ENCODE measurements at regions not wholly inside any gene's neighbourhood (a gene's known extent, or its start where the extent isn't known, plus 50 kb on each side); places are given as distances from the start of the nearest gene placed in this dataset.

- no peak for TF ChIP-seq ZBTB39 (CRISPR knock-in tag; IDR thresholded peaks at IDR 0.05)
Observed at GRCh38 chr10:28449382-28449781, 83.5 kb upstream of the WAC start (continued).

- intact Hi-C loops (cut with micrococcal nuclease; ENCODE audit: unreplicated experiment) = no loop called here
- Histone ChIP-seq H3K27me3 (ENCODE audit: control insufficient read depth in 1 of 2, insufficient read depth in 2 of 2, low read length in 2 of 2) (no peaks in the 10 kb centered on the region; a peak in 2 of 5 replicates), H3K9ac (ENCODE audit: insufficient read depth, low read depth, low read length) (no peak overlapping the region), H3K27ac (ENCODE audit: extremely low read length, insufficient read depth, low read length) (no peak overlapping the region), H3K9me3 (ENCODE audit: low read length) (no peaks in the 10 kb centered on the region), H4K20me1 (ENCODE audit: insufficient read depth, low read length) (no peaks in the 10 kb centered on the region), H3K36me3 (replicated peaks in 1 of 2; ENCODE audit: control insufficient read depth in 1 of 2, insufficient read depth in 2 of 2, low read length in 2 of 2) (no peaks in the 10 kb centered on the region), H3K4me2 (ENCODE audit: low read depth, low read length) (no peak overlapping the region), H3K4me1 (ENCODE audit: insufficient read depth, low read length) (peaks cover 12% of the 10 kb centered on the region), H3K79me2 (ENCODE audit: insufficient read depth, low read length) (no peaks in the 10 kb centered on the region), H3K4me3 (replicated peaks in 1 of 3; ENCODE audit: insufficient read depth in 1 of 3, low read depth in 2 of 3, low read length in 3 of 3) (no peak overlapping the region), H2AFZ (ENCODE audit: low read length) (no peak overlapping the region)
- in situ Hi-C loops (cut with HindIII; ENCODE audit: extremely low pct_ligation_motif_present, low pct_unique_long_range_greater_than_20kb) = no loop called here
- WGBS (ENCODE audit: low lambda C conversion rate) = 0% methylated on average over 1 of the region's 1 CpG
- no peak for TF ChIP-seq ZNF883 (CRISPR knock-in tag; IDR thresholded peaks at IDR 0.05; ENCODE audit: not compliant biosample characterization)
- no peak for TF ChIP-seq HES4 (CRISPR knock-in tag; IDR thresholded peaks at IDR 0.05; ENCODE audit: borderline replicate concordance)
- TF ChIP-seq KAT8 (CRISPR knock-in tag; IDR thresholded peaks at IDR 0.05) = no peak
- no peak for TF ChIP-seq PRPF4 (IDR thresholded peaks at IDR 0.05; ENCODE audit: low read depth, low read length, poor library complexity, severe bottlenecking)
- TF ChIP-seq ZBTB33 (CRISPR knock-in tag; IDR thresholded peaks at IDR 0.05) = no peak
- no peak for TF ChIP-seq HOXA7 (CRISPR knock-in tag; IDR thresholded peaks at IDR 0.05)
- TF ChIP-seq ZNF740 (CRISPR knock-in tag; IDR thresholded peaks at IDR 0.05) = no peak
- CTCF ChIA-PET (ENCODE audit: low intra/inter-chr PET ratio, low total read pairs) = no interaction called here
- no peak for FAIRE-seq
- no TSS peak for BruUV-seq (replicated peaks)
- DNase-seq (ENCODE audit: low spot score) = no peak
- ATAC-seq = no peak
- POLR2A ChIA-PET = no interaction called here
Observed at GRCh38 chr10:28449926-28450325, 83.0 kb upstream of the WAC start.

Measured in HepG2 (cell line).